ENCODE measurements at regions not wholly inside any gene's neighbourhood (a gene's known extent, or its start where the extent isn't known, plus 50 kb on each side); places are given as distances from the start of the nearest gene placed in this dataset.
"Not testable (repeated sequence)": the region's sequence is repeated elsewhere in the genome, so short reads cannot be mapped to it uniquely, and the experiment has no call there.

DNA sequence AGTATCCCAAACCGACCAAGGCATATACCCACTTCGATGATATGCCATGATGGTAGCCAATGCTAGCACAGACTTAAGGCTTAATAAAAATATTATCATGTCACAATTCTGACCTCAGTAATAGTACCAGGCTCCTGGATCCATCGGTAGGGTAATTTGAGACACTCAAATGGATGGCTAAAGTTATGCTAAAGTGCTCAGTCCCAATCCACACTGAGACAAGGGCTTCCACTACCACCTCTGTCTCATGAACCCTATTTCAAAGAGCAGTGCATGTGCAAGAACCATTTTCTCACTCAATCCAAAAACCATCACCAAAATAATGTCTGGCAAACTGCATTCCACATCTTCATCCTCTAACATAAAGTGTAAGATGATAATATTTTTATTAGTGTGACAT, 122.4 kb upstream of the KRR1 start:
- DNase-seq, result no peak

DNA sequence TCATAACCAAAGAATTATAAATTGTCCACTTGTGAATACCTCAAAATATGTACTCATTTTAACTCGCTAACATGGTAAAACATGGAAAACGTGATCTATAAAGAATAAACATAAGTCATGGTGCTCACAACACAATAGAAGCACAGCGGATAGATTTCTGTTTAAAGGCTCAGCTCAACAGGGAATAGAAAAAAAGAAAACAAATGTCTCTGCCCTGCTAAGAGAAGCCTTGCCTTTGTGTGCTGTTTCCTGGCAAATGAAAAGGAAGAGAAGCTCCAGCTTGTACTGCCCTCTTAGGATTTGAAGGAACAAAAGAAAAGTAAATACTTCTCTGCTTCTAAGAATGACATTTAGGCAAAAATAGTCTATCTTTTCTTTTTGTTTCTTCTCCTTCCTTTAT, 121.0 kb upstream of the KRR1 start:
- no peak for DNase-seq

DNA sequence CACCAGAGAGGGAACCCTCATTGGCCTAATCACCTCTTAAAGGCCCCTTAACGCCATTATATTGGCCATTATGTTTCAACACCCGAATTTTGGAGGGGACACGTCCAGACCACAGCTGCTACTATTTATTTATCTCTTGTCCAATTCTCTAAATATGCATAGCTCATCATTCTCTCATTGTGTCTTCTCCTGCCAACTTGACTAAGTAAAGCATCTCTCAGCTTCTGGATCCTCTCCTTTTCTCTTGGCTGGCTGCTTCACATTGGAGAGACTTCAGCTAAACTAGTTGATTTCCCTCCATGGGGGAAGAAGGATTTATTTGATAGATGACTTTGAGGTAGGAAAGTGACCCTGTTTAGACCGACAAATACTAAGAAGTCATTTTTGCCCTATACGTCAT, 120.4 kb upstream of the KRR1 start:
- DNase-seq, result no peak

DNA sequence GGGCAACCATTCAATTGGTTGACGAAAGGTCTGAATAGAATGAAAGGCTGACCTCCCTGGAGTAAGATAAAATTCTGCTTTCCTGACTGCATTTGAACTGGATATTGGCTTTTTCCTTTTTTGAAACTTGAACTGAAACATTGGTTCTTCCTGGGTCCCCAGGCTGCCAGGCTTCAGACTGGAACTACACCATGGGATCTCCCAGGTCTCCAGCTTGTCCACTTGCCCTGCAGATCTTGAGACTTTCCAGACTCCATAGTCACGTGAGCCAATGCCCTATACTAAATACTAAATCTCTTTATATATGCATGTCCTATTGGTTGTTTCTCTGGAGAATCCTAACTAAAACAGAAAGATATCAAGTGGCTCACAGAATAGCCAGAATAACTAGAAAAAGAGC, 118.7 kb upstream of the KRR1 start:
- DNase-seq, result no peak

DNA sequence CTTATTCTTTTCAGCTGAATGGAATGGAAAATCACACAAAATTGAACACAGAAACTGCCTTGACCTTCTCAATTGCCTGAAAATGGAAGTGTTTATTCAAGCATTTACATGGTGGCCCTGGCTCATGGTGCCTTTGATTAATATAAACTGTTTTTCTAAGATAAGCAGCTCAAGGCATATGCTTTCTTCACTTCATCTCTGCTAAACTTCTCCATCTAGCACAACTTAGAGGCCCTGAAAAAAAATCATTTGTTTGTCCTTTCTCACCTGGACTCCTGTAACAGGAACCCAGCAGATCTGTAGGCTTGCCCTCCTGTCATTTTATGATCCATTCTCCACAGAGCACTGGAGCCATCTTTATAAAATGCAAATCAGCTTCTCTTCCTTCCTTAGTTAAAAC, 117.5 kb upstream of the KRR1 start:
- no peak for DNase-seq

DNA sequence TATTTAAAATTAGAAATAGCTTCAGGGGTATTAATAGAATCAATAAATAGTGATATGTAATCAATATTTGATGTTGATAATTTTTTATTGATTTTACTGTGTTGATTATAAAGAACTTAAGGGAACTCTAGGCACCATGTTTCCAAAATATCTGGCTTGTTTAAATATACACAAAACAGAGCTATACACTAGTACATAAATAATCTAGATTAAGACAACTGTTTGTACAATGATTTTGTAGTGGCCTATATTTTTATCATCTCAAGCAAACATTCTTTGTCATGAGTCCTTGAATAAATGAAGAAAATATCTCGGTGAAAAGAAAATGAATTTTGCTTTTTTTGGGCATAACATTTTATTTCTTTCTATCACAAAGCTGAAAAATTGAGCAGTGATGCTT, 117.1 kb upstream of the KRR1 start:
- no peak for DNase-seq

DNA sequence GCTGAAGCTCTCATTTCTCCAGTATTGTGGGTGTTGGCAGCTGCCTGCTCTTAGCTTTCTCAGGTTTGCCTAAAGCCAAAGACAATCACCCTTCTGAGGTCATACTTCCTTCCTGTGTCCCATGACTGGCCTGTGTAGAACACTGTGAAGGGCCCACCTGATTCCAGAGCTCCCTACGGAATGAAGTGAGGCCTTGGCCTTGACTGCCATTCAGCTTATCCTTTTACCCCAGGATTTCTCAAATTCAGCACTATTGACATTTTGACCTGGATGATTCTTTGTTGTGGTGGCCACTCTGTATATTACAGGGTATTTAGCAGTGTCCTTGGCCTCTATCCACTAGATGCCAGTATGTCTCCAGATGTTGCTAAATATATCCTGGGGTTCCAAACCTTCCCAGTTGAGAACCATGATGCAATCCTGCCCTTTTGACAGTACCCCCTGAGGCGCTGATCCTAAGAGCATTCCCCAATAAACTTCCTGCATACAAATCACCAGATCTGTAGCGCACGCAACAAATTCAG, 112.3 kb upstream of the KRR1 start:
- no peak for DNase-seq

DNA sequence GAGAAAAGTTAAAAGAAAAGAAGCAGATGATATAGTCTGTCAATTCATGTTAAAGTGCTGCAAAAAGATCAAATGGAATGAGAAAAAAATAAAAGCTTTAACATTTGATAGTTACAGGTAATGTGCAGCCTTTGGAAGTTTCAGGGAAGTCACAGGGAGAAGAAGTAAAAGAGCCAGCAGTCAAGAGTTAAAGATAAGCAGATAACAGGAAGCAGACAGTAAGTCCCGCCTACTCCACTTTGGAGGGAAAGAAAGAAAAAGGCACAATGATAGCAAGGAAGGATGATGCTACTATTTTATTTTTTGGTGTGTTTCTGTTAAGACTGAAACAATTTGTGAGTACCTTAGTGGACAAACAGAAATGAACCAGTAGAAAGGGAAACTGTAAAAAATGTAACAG, 111.1 kb upstream of the KRR1 start:
- DNase-seq, result no peak

DNA sequence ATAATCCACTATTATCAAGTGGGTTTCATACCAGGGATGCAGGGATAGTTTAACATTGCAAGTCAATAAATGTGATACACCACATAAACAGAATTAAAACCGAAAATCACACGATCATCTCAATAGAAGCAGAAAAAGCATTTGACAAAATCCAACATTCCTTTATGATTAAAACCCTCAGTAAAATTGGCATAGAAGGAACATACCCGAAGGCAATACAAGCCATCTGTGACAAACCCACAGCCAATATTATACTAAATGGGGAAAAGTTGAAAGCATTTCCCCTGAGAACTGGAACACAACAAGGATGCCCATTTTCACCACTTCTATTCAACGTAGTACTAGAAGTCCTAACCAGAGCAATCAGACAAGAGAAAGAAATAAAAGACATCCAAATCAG, 103.0 kb upstream of the KRR1 start:
- DNase-seq, result not testable (repeated sequence)

DNA sequence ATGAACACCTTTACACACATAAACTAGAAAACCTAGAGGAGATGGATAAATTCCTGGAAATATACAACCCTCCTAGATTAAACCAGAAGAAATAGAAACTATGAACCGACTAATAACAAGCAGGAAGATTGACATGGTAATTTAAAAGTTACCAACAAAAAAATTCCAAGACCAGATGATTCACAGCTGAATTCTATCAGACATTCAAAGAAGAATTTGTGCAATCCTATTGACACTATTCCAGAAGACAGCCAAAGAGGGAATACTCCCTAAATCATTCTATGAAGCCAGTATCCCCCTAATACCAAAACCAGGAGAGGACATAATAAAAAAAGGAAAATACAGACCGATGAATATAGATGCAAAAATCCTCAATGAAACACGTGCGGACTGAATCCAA, 102.6 kb upstream of the KRR1 start:
- DNase-seq, result no peak

DNA sequence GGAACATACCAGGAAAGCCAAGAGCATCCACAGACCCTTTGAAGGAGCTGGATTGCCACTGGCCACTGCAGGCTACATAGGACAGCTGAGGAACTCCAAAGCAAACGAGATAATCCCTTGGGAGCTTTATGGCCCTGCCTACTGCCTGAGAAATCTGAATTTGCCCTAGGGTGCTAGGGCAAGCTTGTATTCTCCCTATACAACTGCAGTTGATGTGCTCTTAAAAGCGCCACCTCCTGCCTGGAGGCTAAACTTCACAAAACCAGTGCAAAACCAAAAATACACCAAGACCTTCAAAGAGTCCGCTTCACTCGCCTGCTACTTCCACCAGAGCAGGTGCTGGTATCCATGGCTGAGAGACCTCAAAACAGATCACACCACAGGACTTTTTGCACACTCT, 99.6 kb upstream of the KRR1 start:
- DNase-seq, result no peak

DNA sequence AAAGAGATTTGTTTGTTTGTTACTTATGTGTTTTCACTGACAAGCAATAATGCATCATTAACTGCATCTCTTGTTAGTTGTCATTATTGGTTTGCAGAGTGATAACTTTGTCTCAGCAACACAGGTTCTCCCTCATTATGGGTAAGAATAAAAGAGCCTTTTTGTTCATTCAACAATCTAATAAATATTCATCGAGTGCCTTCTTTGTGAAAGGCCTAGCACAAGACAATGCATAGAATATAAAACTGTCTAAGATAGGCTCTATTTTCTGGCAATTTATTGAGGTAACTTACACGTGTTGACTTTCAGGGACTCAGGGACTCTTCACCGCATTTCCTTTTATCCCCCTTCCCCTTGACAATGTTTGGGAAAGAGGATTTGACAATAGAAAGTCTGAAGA, 95.5 kb upstream of the KRR1 start:
- peak; percentile 39 for DNase-seq

DNA sequence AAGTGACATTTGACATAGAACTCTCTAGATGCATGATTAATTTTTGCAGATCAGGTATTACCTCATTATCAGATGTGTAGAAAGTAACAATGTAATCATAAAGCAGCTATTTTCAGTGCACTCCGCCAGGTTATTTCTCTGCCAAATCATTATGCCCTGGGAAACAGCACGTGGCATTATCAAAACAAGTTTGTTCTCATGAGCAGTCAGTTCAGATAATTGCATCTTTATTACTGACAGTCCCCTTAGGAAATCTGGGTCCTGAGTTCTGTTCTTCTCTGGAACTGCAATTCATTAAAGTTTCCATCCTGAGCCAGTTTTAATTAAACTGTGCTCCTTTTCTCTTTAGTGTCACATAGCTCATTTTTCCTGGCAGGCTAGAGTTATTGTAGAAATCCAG, 94.7 kb upstream of the KRR1 start:
- DNase-seq, result no peak

DNA sequence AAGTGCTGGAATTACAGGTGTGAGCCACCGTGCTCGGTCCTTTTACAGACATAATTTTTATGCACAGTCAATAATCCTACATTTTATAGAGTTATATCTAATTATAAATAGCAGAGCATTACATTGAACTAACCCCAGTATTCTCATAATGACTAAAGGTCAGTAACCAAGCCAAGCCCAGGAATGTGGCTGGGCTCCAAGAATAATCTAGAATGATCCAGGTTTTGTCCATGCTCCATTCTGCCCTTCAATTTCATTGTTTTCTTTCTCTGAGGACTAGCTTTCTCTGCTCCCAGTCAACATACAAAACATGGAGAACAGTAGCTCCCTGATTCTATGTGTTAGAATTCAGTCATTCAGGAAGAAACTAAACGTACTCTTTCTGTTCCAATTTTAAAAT, 92.1 kb upstream of the KRR1 start:
- DNase-seq, result no peak

DNA sequence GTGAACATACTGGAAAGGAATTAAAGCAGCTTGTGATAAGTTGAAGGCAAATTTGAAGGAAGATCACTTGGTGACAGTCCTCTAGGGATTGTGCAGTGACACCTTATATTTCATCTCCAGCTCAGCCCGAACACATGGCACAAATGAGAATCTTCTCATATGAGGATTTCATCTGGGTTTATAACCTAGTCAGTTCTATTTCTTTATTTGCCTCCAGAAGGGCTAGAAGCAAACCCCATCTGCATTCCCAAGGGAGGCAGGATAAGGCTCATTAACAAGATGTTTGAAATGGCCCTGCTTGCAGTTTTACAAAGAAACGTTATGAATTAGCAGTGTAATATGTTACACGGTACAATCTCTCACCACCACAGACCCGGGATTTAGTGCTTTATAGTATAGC, 90.7 kb upstream of the KRR1 start:
- no peak for DNase-seq

DNA sequence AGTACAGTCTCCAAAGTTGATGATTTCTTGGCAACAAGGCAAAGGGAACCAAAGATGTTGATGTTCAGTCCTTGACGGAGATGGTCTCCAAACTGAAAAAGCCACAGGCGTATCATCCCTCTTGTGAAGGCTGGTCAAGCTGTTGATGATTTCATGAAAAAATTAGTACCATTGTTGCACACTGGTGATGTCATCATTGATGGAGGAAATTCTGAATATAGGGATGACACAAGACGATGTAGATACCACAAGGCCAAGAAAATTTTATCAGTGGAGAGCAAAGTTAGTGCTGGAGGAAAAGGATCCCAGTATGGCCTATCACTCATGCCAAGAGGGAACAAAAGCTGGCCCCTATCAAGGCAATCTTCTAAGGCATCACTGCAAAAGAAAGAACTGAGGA, 88.7 kb upstream of the KRR1 start:
- no peak for DNase-seq

DNA sequence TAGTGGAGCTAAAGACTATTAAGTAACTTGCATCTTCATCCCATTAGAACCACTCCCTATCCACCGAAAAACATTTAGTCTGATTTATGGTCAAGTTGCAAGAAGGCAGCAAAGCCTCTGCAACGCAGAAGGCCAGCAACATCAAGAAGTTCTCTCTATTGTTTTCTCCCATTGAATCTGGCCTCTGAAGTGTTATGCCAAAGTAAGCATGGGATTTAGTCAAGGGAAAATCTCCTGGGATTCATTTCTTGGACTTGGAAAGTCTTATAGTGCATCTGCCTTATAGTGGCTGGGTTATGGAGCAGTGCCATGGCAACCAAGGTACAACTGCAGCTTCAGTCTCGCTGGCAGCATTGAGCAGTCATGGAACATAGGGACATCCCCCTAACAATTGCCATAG, 87.7 kb upstream of the KRR1 start:
- DNase-seq, result no peak

DNA sequence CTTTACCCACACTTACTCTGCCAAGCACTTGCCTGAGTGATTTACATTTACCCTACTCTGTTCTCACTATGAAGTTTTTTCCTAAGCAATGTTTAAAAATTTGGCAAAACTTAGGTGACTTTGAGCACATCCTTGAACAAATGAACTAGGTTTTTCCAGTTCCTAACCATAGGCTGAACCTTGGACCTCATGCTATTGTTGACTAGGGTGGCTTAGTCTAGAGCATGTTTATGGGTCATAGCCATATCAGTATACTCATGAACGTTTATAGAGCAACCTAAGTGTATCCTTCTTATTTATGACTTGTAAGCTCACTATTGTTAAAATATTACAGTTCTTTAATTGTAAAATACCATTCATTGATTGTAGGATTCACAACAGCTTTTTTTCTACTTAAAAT, 85.0 kb upstream of the KRR1 start:
- no peak for DNase-seq

DNA sequence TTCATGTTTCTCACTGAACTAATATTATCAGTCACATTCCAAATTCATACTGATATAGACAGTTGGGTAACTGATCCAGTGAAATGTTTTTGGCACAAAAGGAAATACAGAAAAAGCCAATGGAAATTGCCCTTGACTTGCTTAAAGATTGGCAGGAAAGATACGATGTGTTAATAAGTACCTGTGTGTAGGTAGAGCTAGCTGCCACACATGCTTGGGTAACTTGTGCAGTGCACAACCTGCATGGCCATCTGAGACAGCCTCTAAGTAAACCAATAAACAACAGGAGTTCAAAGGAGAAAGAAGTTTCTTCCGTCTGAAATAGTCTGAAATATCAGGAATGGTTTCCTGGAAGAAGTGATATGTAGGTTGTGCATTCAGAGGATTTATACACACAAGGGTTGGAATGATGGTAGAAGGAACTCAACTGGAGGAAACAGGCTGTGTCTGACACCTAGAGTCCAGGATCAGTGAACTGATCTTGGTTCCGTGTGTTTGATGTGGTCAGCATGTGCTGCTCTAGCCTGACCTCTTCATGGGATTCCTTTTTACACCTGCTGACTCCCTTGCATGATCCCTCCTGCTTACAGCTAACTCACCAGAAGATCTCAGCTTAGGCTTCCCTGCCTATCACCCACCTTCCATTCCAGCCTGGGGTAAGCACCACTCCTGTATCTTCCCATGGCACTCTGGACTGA, 81.4 kb upstream of the KRR1 start:
- no peak for DNase-seq

DNA sequence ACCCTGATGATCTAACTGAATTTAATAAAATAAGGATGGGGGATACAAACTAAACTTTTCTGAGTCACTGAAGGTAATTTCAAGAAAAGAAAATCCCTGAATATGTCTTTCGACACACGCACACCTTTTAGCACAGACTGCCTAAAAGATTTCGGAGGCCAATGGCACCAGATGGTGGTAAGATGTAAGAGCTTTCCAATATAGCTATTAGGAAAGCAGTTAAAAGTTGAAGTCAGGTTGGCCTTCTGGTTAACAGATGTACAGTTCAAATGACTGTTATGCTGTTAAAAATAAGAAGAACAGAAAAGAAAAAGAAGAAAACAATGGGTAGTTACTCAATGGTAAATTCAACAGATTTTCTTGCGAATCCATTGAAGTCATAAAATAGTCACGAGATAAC, 80.7 kb upstream of the KRR1 start:
- no peak for DNase-seq

DNA sequence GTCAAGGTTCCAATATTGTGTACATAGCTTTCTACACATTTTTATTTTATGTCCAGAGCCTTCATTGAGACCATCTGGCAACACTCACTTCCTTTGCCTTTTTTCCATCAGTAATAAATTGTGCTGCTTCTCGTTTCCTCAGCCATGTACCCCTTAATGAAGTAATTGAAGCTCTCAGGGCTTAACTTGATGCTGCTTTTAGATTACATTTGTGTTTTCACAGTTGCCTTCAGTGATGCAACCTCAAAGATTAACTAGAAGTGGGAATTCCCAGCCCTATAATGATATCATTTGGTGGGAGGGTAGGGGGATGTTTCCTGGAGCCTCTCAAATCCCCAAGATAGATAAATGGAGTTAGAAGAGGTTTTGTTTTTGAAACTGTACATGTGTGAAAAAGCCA, 80.2 kb upstream of the KRR1 start:
- DNase-seq, result no peak

DNA sequence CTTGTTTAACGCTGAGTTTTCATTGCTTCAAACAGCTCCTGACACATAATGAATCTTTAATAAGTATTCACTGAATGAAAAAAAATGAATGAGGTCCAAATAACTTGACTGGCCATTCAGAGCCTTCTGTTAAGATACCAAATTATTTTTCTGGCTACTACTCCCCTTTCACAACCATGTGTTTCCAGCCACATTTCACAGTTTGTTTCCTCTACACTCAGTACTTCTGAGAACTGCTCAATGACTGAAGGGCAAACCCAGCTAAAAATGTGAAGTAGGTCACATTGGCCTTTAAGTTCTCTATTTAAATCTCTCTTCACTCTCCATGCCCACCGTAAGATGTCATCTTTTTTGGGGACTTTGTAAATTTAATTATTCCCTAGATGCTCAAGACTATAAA, 78.4 kb upstream of the KRR1 start:
- no peak for DNase-seq

DNA sequence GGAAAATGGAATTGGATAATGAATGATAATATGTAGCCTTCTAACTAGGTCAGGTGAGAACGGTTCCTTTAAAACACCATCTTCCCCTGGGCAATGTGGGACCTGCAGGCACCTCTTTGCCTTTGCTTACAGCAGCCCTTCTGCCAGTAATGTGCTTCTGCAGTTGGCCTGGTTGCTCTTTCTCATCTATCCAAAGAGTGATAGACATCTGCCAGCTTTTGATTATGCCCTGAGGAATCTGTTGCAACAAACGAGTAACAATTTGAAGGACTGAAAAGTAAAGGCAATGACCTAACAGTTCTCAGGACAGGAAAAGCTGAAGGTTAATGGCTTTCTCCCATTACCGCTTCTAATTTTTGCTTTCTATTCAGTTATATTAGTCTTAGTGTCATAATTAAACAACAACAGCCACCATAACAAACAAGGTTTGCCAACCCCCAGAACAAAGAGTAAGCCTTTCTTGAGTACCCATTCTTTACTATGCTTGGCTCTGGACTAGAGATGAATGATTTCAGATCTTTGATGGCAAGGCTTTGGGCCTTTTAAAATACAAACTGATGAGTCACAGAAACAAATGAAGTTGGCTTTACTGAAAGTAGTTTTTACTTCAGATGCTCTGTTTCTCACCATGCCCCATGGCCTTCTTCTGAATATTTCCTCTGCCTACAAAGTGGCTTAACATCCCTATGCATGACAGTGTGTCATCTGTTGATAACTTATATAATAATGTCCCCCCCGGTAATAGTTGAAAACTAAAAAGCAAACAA, 76.1 kb upstream of the KRR1 start:
- no peak for DNase-seq

DNA sequence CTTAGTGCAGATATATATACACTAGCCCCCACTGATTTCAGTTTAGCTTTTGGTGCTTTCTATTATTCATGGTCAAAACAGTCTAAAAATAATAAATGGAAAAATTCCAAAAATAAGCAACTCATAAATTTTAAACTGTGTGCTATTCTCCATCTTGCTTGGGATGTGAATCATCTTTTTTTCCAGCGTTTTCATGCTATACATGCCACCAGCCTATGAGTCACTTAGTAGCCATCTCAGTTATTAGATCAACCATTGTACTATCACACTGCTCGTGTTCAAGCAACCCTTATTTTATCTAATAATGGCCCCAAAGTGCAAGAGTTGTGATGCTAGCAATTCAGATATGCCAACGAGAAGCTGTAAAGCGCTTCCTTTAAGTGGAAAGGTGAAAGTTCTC, 73.9 kb upstream of the KRR1 start:
- no peak for DNase-seq

DNA sequence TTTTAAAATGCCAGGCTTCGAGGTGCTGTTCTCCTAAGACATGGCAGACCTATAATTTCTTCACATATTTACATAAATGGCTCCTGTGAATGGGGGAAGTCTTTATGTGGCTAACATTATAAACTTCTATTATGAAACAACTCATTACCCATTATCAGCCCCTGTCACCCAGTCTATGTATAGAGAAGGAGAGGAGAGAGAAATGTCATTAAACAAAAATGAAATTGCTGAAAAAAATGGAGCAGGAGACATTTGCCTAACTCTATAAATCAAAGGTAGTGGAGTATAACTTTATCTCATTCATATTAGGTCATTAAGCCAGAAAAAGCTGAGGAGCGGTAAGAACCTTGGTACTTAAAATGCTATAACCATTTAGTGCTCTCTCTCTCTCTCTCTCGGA, 71.9 kb upstream of the KRR1 start:
- DNase-seq, result no peak
